Body of pancreas (tissue), 4 donors: ENCODE measurements at regions not wholly inside any gene's neighbourhood (a gene's known extent, or its start where the extent isn't known, plus 50 kb on each side); places are given as distances from the start of the nearest gene placed in this dataset.

Experiments used
- ATAC-seq: fragments of 150-250 bp; one replicate; pipeline ENCODE4 v1.9.1; 2016
- DNase-seq, 4 donors: peaks; one replicate each; pipeline ENCODE4 v3.0.0-alpha.2; 2019
- H3K27ac ChIP-seq, 4 donors: fragments of 200-600 bp; sonication (generic); 1 replicate in 3 of 4; 2 replicates in 1 of 4; pipeline versions ENCODE4 v1.5.1 to v1.6.1; 2016 to 2019; ENCODE audit warnings: mild to moderate bottlenecking in 1 of 4, mixed read lengths in 1 of 4, moderate library complexity in 1 of 4
- H3K27me3 ChIP-seq, 2 donors: fragments of 200-600 bp; sonication (generic); one replicate each; pipeline ENCODE4 v1.6.0; 2016; ENCODE audit warnings: mild to moderate bottlenecking in 1 of 2
- H3K36me3 ChIP-seq, 2 donors: fragments of 200-600 bp; sonication (generic); replicated peaks in 1 of 2; 2 replicates each; pipeline ENCODE4 v1.5.1; 2016; ENCODE audit warnings: low read depth in 2 of 2; ENCODE audit not compliant: insufficient read depth in 1 of 2
- H3K4me1 ChIP-seq: fragments of 200-600 bp; sonication (generic); one replicate; pipeline ENCODE4 v1.6.0; 2016
- H3K4me3 ChIP-seq, 2 donors: fragments of 200-600 bp; sonication (generic); 1 replicate in 1 of 2; 2 replicates in 1 of 2; pipeline ENCODE4 v1.5.1; 2016 to 2019
- H3K9me3 ChIP-seq, 3 donors: fragments of 200-600 bp; sonication (generic); 1 replicate in 2 of 3; 2 replicates in 1 of 3; pipeline ENCODE4 v1.5.1; 2016
- CTCF ChIP-seq, 7 experiments: fragments of 450-650 bp in 4 of 7; fragments of 200-600 bp in 3 of 7; sonication (generic) in 3 of 7; IDR thresholded peaks; one replicate each; pipeline ENCODE4 v1.5.1; 2016 to 2019; ENCODE audit warnings: antibody characterized with exemption in 7 of 7
- POLR2A ChIP-seq, 3 donors: fragments of 450-650 bp; IDR thresholded peaks; one replicate each; pipeline ENCODE4 v1.6.1; 2016; ENCODE audit warnings: antibody characterized with exemption in 3 of 3, mild to moderate bottlenecking in 2 of 3
- WGBS, 2 donors: methylation state at CpG; one replicate each; pipeline ENCODE4 v1.1.5; 2017; 5-methylcytosine and 5-hydroxymethylcytosine counted together
- intact Hi-C: fragments of 100-400 bp; cut with DNase I; formaldehyde crosslinking; loops from one replicate; pipeline ENCODE4 v1.15.1; 2023

GRCh38 chr19:29404951-29405727 lies 120.7 kb upstream of the VSTM2B start:
- WGBS, 2 donors, result 6 to 11% methylated on average over 22 to 30 of the region's 33 CpGs
- TF ChIP-seq POLR2A (IDR thresholded peaks at IDR 0.05) (no peak), CTCF (IDR thresholded peaks at IDR 0.05) (no peak)
- Histone ChIP-seq H3K27ac (no peak overlapping the region), H3K9me3 (no peaks in the 10 kb centered on the region), H3K36me3 (no peaks in the 10 kb centered on the region), H3K4me1 (no peaks in the 10 kb centered on the region), H3K27me3 (no peaks in the 10 kb centered on the region), H3K4me3 (no peak overlapping the region)
- DNase-seq (peak in 1 of 4 donors; percentile 10), ATAC-seq (no peak)
- intact Hi-C loops, result no loop called here

GRCh38 chr19:29405728-29405995 lies 120.1 kb upstream of the VSTM2B start:
- whole genome bisulfite sequencing, 2 donors, result 37 to 46% methylated on average over 8 to 11 of the region's 11 CpGs
- H3K9me3 ChIP-seq, result no peaks in the 10 kb centered on the region
- H3K36me3 ChIP-seq, result no peaks in the 10 kb centered on the region
- H3K27ac ChIP-seq, result no peak overlapping the region
- no peak for TF ChIP-seq CTCF (IDR thresholded peaks at IDR 0.05)
- no peak for TF ChIP-seq POLR2A (IDR thresholded peaks at IDR 0.05)
- H3K4me3 ChIP-seq, result no peak overlapping the region
- DNase-seq (no peak), ATAC-seq (no peak)
- H3K4me1 ChIP-seq, result no peaks in the 10 kb centered on the region
- H3K27me3 ChIP-seq, result no peaks in the 10 kb centered on the region
- intact Hi-C loops, result no loop called here

- intact Hi-C loops, result no loop called here
- WGBS, 2 donors, result 51 to 68% methylated on average over 2 to 14 of the region's 14 CpGs
- ATAC-seq, result no peak
Observed at GRCh38 chr19:29409076-29409862, 116.5 kb upstream of the VSTM2B start.

GRCh38 chr19:29410601-29411000 lies 115.2 kb upstream of the VSTM2B start:
- no peak overlapping the region for H3K4me3 ChIP-seq
- ATAC-seq (no peak), DNase-seq (no peak)
- no peaks in the 10 kb centered on the region for H3K27me3 ChIP-seq
- H3K9me3 ChIP-seq, result no peaks in the 10 kb centered on the region
- 65 to 71% methylated on average over 2 of the region's 2 CpGs for whole genome bisulfite sequencing, 2 donors
- no peak overlapping the region for H3K27ac ChIP-seq
- no peaks in the 10 kb centered on the region for H3K4me1 ChIP-seq
- TF ChIP-seq CTCF (IDR thresholded peaks at IDR 0.05) (no peak), POLR2A (IDR thresholded peaks at IDR 0.05) (no peak)
- intact Hi-C loops, result no loop called here
- no peaks in the 10 kb centered on the region for H3K36me3 ChIP-seq

More at GRCh38 chr19:29409076-29409862, 116.5 kb upstream of the VSTM2B start:
- no peak overlapping the region for H3K4me3 ChIP-seq
- no peak for TF ChIP-seq CTCF (IDR thresholded peaks at IDR 0.05)
- TF ChIP-seq POLR2A (IDR thresholded peaks at IDR 0.05), result no peak
- H3K9me3 ChIP-seq, result no peaks in the 10 kb centered on the region
- H3K4me1 ChIP-seq, result no peaks in the 10 kb centered on the region
- no peaks in the 10 kb centered on the region for H3K36me3 ChIP-seq
- H3K27ac ChIP-seq, result no peak overlapping the region
- DNase-seq, result no peak
- no peaks in the 10 kb centered on the region for H3K27me3 ChIP-seq
